ENCODE measurements at regions not wholly inside any gene's neighbourhood (a gene's known extent, or its start where the extent isn't known, plus 50 kb on each side); places are given as distances from the start of the nearest gene placed in this dataset.

DNA sequence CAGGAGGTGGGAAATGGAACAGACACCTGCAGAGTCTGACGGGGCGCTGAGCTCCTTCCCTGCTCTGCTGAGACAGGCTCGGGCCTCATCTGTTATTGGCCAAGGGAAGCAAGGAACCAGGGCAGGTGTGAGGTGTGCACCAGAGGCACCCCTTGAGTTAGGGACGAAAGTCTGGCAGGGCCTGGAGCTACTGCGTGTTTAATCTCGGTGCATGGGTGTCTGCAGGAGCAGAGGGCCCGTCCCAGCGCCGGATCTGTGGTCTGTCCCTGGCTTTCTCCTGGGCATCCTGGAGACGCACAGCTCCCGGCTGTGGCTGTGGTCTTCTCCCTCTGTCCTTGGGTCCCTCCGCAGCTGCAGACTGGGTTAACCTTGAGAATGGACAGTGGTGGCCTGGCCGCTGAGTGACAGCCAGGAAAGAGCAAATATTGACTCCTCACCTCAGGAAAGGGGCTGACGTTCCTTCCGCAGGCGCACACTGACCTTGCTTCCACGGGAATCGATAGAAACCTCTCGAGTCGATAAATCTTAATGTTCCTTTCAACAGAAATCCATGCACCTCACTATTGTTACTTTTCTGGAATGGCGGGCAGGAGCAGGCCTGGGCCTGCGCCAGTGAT, 975.6 kb downstream of the BRD1 start:
- Histone ChIP-seq H3K4me3 (ENCODE audit: control insufficient read depth in 1 of 2, extremely low read depth in 1 of 2, low read length in 1 of 2) (no peak overlapping the region), H3K4me1 (ENCODE audit: control insufficient read depth in 1 of 2, extremely low read depth in 1 of 2, insufficient read depth in 2 of 2, low read length in 2 of 2) (no peaks in the 10 kb centered on the region), H3K9me3 (no peaks in the 10 kb centered on the region), H3K27me3 (replicated peaks in 1 of 2; ENCODE audit: control insufficient read depth in 2 of 2, extremely low read depth in 1 of 2, insufficient read depth in 2 of 2, low read length in 1 of 2) (peaks cover 0 to 18% of the 10 kb centered on the region in 2 experiments), H3K36me3 (ENCODE audit: control insufficient read depth in 2 of 2, extremely low read depth in 1 of 2, insufficient read depth in 1 of 2, low read length in 1 of 2) (no peaks in the 10 kb centered on the region), H3K27ac (ENCODE audit: low read length) (no peak overlapping the region)
- Mint-ChIP-seq H3K27ac (no peak overlapping the region), H3K4me3 (no peak overlapping the region), H3K4me1 (no peaks in the 10 kb centered on the region), H3K9me3 (no peaks in the 10 kb centered on the region), H3K36me3 (no peaks in the 10 kb centered on the region), H3K27me3 (peaks cover 13 to 23% of the 10 kb centered on the region in 2 donors)
- ChIA-PET CTCF (no interaction called here), POLR2A (no interaction called here)
- whole genome bisulfite sequencing (ENCODE audit: insufficient coverage) = 93% methylated on average over 22 of the region's 22 CpGs
- peak in 1 of 35 experiments; percentile 7 for DNase-seq
- no peak for ATAC-seq (replicated peaks in 1 of 4)

DNA sequence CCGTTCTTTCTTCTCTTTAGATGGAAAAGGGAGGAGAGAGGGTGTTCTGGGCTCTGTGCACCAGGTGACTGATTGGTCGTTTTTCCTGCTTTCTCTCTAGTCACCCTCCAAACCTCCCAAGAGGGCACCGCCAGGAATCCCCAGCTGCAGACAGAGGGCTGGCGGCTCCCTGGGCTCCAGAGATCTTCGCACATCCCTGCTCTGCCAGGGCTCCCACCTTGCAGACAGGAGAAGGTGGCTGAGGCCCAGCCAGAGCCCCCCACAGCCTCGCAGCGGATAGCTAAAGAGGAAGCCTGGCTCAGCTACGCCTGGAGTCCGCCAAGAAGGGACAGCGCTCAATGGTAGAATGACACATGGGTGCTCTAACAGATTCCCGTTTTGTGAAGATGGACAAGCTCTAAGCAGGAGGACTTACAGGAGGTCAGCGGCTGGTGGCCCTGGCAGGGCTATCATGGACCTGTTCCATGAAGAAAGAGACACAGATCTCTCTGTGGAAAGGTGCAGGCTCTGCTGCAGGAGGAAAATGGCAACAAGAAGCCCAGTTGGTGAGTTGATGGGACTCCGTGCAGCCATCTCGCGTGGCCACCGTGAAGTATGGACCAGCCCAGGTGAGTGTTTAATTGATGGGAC, 976.9 kb downstream of the BRD1 start:
- Mint-ChIP-seq H3K27me3 (peaks cover 13 to 28% of the 10 kb centered on the region in 2 donors), H3K4me1 (no peaks in the 10 kb centered on the region), H3K4me3 (no peak overlapping the region), H3K36me3 (no peaks in the 10 kb centered on the region), H3K9me3 (no peaks in the 10 kb centered on the region), H3K27ac (no peak overlapping the region)
- no peaks in the 10 kb centered on the region for H3K9me3 ChIP-seq
- ChIA-PET POLR2A (no interaction called here), CTCF (no interaction called here)
- peaks cover 0 to 20% of the 10 kb centered on the region in 2 experiments for H3K27me3 ChIP-seq (replicated peaks in 1 of 2; ENCODE audit: control insufficient read depth in 2 of 2, extremely low read depth in 1 of 2, insufficient read depth in 2 of 2, low read length in 1 of 2)
- DNase-seq (no peak), ATAC-seq (replicated peaks in 1 of 4) (no peak)
- H3K4me3 ChIP-seq (ENCODE audit: control insufficient read depth in 1 of 2, extremely low read depth in 1 of 2, low read length in 1 of 2) = no peak overlapping the region
- no peak overlapping the region for H3K27ac ChIP-seq (ENCODE audit: low read length)
- 80% methylated on average over 14 of the region's 16 CpGs for WGBS (ENCODE audit: insufficient coverage)
- H3K36me3 ChIP-seq (ENCODE audit: control insufficient read depth in 2 of 2, extremely low read depth in 1 of 2, insufficient read depth in 1 of 2, low read length in 1 of 2) = no peaks in the 10 kb centered on the region
- no peaks in the 10 kb centered on the region for H3K4me1 ChIP-seq (ENCODE audit: control insufficient read depth in 1 of 2, extremely low read depth in 1 of 2, insufficient read depth in 2 of 2, low read length in 2 of 2)

DNA sequence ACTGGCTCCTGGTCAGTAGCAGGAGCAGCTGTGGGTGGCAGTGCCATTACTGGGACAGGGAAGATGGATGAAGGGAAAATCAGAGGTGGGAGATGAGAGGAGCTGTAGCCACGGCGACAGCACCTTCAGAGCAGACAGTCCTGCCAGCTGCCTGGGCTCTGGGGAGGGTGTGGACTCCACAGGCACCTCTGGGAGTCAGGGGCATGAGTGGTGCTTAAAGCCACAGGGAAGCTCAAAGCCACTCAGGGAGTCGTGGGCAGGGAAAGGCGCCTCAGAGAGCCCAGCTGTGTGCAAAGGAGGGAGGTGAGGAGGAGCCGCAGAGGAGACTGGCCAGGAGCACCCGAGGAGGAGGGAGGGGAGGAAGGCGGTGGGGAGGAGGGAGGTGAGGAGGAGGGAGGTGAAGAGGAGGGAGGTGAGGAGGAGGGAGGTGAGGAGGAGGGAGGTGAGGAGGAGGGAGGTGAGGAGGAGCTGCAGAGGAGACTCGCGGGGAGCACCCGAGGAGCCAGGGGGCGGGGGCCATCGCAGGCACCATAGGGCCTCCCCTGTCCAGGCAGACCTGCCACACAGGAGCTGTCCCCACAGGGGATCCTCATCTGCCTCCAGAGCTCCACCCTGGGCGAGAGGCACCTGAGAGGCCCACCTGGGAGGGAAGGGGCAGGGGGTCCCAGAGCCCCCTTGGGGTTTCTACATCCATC, 977.6 kb downstream of the BRD1 start:
- Histone ChIP-seq H3K36me3 (ENCODE audit: control insufficient read depth in 2 of 2, extremely low read depth in 1 of 2, insufficient read depth in 1 of 2, low read length in 1 of 2) (no peaks in the 10 kb centered on the region), H3K27ac (ENCODE audit: low read length) (no peak overlapping the region), H3K9me3 (no peaks in the 10 kb centered on the region), H3K27me3 (replicated peaks in 1 of 2; ENCODE audit: control insufficient read depth in 2 of 2, extremely low read depth in 1 of 2, insufficient read depth in 2 of 2, low read length in 1 of 2) (peaks cover 0 to 26% of the 10 kb centered on the region in 2 experiments), H3K4me1 (ENCODE audit: control insufficient read depth in 1 of 2, extremely low read depth in 1 of 2, insufficient read depth in 2 of 2, low read length in 2 of 2) (no peaks in the 10 kb centered on the region), H3K4me3 (ENCODE audit: control insufficient read depth in 1 of 2, extremely low read depth in 1 of 2, low read length in 1 of 2) (no peak overlapping the region)
- H3K36me3 Mint-ChIP-seq = no peaks in the 10 kb centered on the region
- ChIA-PET POLR2A (no interaction called here), CTCF (no interaction called here)
- ATAC-seq (replicated peaks in 1 of 4) (no peak), DNase-seq (no peak)
- no peak overlapping the region for H3K4me3 Mint-ChIP-seq
- no peaks in the 10 kb centered on the region for H3K9me3 Mint-ChIP-seq
- H3K4me1 Mint-ChIP-seq = no peaks in the 10 kb centered on the region
- peak overlapping the region in 1 of 2 donors; percentile 7 for H3K27ac Mint-ChIP-seq
- WGBS (ENCODE audit: insufficient coverage) = 81% methylated on average over 7 of the region's 13 CpGs
- H3K27me3 Mint-ChIP-seq = peaks cover 16 to 29% of the 10 kb centered on the region in 2 donors

DNA sequence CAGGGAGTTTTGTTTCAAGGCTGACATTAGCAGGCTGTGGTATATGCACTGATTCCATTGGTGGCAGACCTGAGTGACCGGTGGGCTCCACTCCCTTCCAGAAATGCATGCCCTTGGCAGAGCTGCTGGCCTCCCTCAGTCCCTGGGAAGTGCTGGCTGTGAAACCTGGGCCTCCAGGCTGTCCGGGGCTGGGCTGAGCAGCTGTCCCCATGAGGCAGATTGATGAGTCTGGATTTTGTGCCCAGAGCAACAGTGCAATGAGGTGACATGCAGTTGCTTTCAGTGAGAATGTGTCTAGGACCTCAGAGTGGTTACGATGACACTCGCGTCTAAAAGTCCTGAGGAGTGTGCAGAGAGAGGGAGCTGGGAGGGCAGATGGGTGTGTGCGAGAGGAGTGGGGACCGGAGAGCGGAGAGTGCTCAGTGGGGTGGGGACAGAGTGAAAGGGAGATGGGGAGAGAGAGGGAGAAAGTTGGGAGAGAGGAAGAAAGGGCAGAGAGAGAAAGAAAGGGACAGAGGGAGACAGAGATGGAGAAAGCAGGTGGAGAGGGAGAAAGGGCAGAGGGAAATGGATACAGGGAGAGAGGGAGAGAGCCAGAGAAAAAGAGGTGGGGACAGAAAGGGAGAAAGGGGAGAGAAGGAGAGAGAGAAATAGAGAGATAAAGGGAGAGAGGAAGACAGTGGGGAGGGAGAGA, 978.3 kb downstream of the BRD1 start:
- Mint-ChIP-seq H3K4me3 (no peak overlapping the region), H3K9me3 (no peaks in the 10 kb centered on the region), H3K27ac (peak overlapping the region in 1 of 2 donors; percentile 7), H3K27me3 (peaks cover 21 to 26% of the 10 kb centered on the region in 2 donors), H3K4me1 (no peaks in the 10 kb centered on the region), H3K36me3 (no peaks in the 10 kb centered on the region)
- 87% methylated on average over 8 of the region's 8 CpGs for WGBS (ENCODE audit: insufficient coverage)
- ATAC-seq (replicated peaks in 1 of 4) = no peak
- Histone ChIP-seq H3K9me3 (no peaks in the 10 kb centered on the region), H3K36me3 (ENCODE audit: control insufficient read depth in 2 of 2, extremely low read depth in 1 of 2, insufficient read depth in 1 of 2, low read length in 1 of 2) (no peaks in the 10 kb centered on the region), H3K27me3 (replicated peaks in 1 of 2; ENCODE audit: control insufficient read depth in 2 of 2, extremely low read depth in 1 of 2, insufficient read depth in 2 of 2, low read length in 1 of 2) (peaks cover 0 to 27% of the 10 kb centered on the region in 2 experiments), H3K4me1 (ENCODE audit: control insufficient read depth in 1 of 2, extremely low read depth in 1 of 2, insufficient read depth in 2 of 2, low read length in 2 of 2) (no peaks in the 10 kb centered on the region), H3K4me3 (ENCODE audit: control insufficient read depth in 1 of 2, extremely low read depth in 1 of 2, low read length in 1 of 2) (no peak overlapping the region), H3K27ac (ENCODE audit: low read length) (no peak overlapping the region)
- ChIA-PET POLR2A (no interaction called here), CTCF (no interaction called here)
- no peak for DNase-seq

DNA sequence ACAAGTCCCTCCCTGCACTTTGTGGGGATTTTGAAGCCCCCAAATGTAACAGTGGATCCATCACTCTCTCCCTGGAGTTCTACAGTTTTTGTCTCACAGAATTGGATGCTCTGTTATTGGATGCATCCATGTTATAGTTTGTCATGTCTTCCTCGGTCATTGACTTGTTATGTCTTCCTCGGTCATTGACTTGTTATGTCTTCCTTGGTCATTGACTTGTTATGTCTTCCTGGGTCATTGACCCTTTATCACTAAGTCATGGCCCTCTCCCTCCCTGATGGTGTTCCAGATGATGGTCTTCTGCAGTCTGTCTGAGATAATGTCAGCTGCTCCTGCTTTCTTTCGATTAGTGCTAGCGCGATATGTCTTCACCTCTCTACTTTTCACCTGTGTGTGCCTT, 981.5 kb downstream of the BRD1 start:
- ATAC-seq (replicated peaks in 1 of 4) (no peak), DNase-seq (no peak)
- Histone ChIP-seq H3K4me1 (ENCODE audit: control insufficient read depth in 1 of 2, extremely low read depth in 1 of 2, insufficient read depth in 2 of 2, low read length in 2 of 2) (no peaks in the 10 kb centered on the region), H3K27ac (ENCODE audit: low read length) (no peak overlapping the region), H3K4me3 (ENCODE audit: control insufficient read depth in 1 of 2, extremely low read depth in 1 of 2, low read length in 1 of 2) (no peak overlapping the region), H3K27me3 (replicated peaks in 1 of 2; ENCODE audit: control insufficient read depth in 2 of 2, extremely low read depth in 1 of 2, insufficient read depth in 2 of 2, low read length in 1 of 2) (peaks cover 0 to 42% of the 10 kb centered on the region in 2 experiments), H3K9me3 (no peaks in the 10 kb centered on the region), H3K36me3 (ENCODE audit: control insufficient read depth in 2 of 2, extremely low read depth in 1 of 2, insufficient read depth in 1 of 2, low read length in 1 of 2) (no peaks in the 10 kb centered on the region)
- Mint-ChIP-seq H3K27me3 (peaks cover 25 to 32% of the 10 kb centered on the region in 2 donors), H3K27ac (no peak overlapping the region), H3K9me3 (no peaks in the 10 kb centered on the region), H3K4me3 (no peak overlapping the region), H3K36me3 (no peaks in the 10 kb centered on the region), H3K4me1 (no peaks in the 10 kb centered on the region)
- WGBS (ENCODE audit: insufficient coverage) = no CpG with 5 or more reads among the region's 5 CpGs
- ChIA-PET CTCF (no interaction called here), POLR2A (no interaction called here)

DNA sequence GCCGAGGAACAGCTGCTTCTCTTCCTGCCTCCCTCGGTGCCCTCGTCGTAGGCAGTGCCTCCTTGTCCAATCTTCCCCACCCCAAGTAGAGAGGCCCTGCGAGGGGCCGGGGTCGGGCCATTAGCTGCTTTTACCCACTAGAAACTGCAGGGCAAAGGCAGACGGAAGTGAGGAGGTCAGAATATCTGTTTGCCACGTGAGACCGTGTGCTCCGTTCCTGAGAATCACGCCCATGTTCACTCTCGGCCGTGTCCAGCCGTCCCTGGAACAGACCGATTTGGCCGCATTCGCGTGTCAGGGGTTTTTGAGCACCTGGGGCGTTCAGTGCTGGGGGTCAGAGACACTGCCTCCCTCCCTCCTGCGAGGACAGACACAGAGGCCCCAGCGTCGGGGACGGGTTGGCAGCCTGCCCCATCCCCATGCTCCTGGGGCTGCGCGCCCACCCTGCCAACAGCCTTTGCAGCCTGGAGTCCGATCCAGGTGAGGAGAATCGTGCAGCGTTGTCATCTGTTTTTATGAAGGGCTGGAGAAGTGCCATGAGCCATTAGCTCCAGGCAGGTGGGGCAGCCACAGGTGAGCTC, 982.2 kb downstream of the BRD1 start:
- ChIA-PET CTCF (no interaction called here), POLR2A (no interaction called here)
- Mint-ChIP-seq H3K27ac (no peak overlapping the region), H3K4me1 (no peaks in the 10 kb centered on the region), H3K36me3 (no peaks in the 10 kb centered on the region), H3K4me3 (no peak overlapping the region), H3K9me3 (no peaks in the 10 kb centered on the region), H3K27me3 (peaks cover 26 to 34% of the 10 kb centered on the region in 2 donors)
- Histone ChIP-seq H3K4me3 (ENCODE audit: control insufficient read depth in 1 of 2, extremely low read depth in 1 of 2, low read length in 1 of 2) (no peak overlapping the region), H3K27me3 (replicated peaks in 1 of 2; ENCODE audit: control insufficient read depth in 2 of 2, extremely low read depth in 1 of 2, insufficient read depth in 2 of 2, low read length in 1 of 2) (peaks cover 0 to 44% of the 10 kb centered on the region in 2 experiments), H3K27ac (ENCODE audit: low read length) (no peak overlapping the region), H3K4me1 (ENCODE audit: control insufficient read depth in 1 of 2, extremely low read depth in 1 of 2, insufficient read depth in 2 of 2, low read length in 2 of 2) (no peaks in the 10 kb centered on the region), H3K36me3 (ENCODE audit: control insufficient read depth in 2 of 2, extremely low read depth in 1 of 2, insufficient read depth in 1 of 2, low read length in 1 of 2) (no peaks in the 10 kb centered on the region), H3K9me3 (no peaks in the 10 kb centered on the region)
- DNase-seq (no peak), ATAC-seq (replicated peaks in 1 of 4) (no peak)
- 92% methylated on average over 23 of the region's 29 CpGs for WGBS (ENCODE audit: insufficient coverage)

Data from T-cell (primary cell).